ENCODE measurements at regions not wholly inside any gene's neighbourhood (a gene's known extent, or its start where the extent isn't known, plus 50 kb on each side); places are given as distances from the start of the nearest gene placed in this dataset.

DNA sequence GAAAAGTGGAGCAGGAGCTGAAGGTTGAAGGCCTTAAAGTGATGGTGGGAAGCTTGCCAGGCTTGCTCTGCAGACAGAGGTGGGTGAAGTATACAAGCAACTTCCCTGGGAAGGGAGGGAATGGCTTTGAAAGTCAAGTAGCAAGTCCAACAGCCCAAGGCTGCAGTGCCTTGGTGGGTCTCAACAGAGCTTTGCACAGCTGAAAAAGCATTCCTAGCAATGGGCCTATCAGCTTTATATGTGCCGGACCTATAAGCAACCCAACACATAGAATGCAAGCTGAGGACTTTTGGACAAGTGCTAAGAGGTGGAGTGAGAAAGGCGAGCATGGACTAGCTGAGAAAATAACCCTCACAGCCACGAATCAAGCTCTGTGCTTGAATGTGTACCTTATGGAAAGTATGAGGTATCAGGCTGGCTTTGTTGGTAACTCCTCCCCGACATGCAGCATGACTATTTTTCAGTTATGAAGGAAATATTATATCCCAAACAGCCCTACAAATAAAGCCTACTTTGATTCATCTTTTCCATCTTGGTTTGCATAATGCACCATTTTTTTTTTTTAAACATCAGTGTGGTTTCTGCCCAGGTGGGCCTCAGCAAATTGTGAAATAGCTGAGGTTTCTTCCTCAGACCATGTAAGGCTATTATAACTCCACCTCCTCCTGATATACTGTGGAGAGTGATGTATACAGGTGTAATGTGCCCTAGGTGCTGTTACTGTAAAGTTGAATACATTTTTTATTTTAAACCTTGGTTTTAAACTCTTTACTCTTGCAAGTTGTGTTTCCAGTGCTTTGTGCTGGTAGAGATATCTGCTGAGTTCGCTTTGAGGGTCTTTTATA is 241.4 kb upstream of the CXCR4 start:
- Histone ChIP-seq H3K9me3 (ENCODE audit: control insufficient read depth, low read length) (no peaks in the 10 kb centered on the region), H3K9ac (ENCODE audit: low read length) (no peak overlapping the region), H3K4me3 (ENCODE audit: low read length) (no peak overlapping the region), H3K4me1 (ENCODE audit: control insufficient read depth, insufficient read depth, low read length) (no peaks in the 10 kb centered on the region), H3K36me3 (ENCODE audit: control insufficient read depth, insufficient read depth, low read length) (no peaks in the 10 kb centered on the region), H3K27me3 (ENCODE audit: control insufficient read depth, insufficient read depth, low read length) (no peaks in the 10 kb centered on the region)

DNA sequence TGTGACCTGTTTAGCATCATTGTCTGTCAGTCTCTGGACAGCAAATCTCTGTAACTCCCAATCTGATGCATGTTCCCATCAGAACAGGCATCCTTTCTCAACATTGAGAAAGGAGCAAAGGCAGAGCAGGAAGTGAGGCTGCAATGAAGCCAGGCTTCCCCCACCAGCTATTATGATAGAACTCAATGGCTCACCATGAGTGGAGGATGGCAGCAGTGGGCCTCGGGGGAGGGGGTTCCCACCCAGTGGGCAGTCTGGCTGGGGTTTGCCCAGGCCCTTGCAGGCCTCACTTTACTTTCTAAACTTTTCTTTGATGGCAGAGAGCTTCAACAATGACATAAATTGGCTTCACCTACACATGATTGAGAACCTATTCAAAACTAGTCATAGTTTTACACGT is 240.6 kb upstream of the CXCR4 start:
- Histone ChIP-seq H3K36me3 (ENCODE audit: control insufficient read depth, insufficient read depth, low read length) (no peaks in the 10 kb centered on the region), H3K9ac (ENCODE audit: low read length) (no peak overlapping the region), H3K4me1 (ENCODE audit: control insufficient read depth, insufficient read depth, low read length) (no peaks in the 10 kb centered on the region), H3K27me3 (ENCODE audit: control insufficient read depth, insufficient read depth, low read length) (no peaks in the 10 kb centered on the region), H3K9me3 (ENCODE audit: control insufficient read depth, low read length) (no peaks in the 10 kb centered on the region), H3K4me3 (ENCODE audit: low read length) (no peak overlapping the region)

DNA sequence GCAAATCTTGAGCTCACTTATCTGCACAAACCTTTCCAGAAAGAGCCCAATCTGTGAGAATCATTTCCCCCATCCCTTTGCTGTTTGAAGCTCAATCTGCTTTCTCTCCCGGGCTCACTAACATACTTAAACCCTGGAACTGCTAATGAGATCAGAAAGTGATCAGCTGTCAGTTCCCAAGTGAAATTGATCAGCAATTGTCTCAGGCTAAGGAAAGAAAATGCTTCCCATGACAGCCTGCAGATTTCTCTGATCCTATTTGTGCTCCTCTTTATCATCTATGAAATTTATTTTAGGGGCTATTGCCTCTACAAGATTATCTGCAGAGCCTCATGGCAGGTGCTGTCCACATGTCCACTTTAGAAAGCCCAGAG is 239.0 kb upstream of the CXCR4 start:
- H3K9me3 ChIP-seq (ENCODE audit: control insufficient read depth, low read length): no peaks in the 10 kb centered on the region
- no peak overlapping the region for H3K4me3 ChIP-seq (ENCODE audit: low read length)
- no peaks in the 10 kb centered on the region for H3K4me1 ChIP-seq (ENCODE audit: control insufficient read depth, insufficient read depth, low read length)
- H3K36me3 ChIP-seq (ENCODE audit: control insufficient read depth, insufficient read depth, low read length): no peaks in the 10 kb centered on the region
- no peaks in the 10 kb centered on the region for H3K27me3 ChIP-seq (ENCODE audit: control insufficient read depth, insufficient read depth, low read length)
- no peak overlapping the region for H3K9ac ChIP-seq (ENCODE audit: low read length)

DNA sequence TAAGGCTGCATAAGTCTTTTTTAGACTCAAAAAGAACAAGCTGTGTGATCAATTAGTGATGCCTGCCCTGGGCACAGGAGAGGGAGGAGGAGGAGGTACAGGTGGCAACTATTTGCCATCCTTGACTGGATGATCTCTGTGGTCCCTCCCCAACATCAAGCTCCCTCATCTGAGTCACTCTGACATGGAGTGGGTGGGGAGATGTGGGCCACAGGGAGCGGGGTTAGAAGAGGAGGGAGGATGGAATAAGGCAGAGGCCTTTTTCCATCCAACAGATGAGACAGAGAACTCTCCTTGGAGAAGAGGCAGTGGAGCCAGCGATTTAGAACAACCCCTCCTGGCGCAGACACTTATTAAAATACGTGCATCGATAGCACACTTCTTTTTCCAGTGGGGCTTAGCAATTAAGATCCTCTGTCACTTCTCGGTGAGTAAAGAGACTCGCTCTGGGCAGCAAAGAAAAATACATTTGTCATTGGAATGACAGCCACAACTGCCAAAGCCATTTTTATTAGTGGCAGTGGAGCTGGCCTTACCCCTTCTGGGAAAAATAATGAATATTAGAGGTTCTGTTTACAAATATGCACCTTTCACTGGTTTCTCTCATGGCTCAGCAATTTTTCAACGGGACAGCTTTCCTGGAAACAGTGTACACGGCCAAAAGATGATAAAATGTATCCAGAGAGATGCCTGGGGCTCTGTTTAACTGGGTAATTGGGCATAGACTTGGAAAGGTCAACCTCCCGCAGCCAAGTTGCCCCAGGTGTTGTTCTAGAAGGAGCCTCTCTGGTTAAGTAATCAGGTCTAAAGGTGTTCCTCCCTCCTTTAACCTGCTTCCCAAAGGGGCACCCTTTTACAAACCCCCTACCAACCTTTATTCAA is 238.4 kb upstream of the CXCR4 start:
- Histone ChIP-seq H3K4me3 (ENCODE audit: low read length) (no peak overlapping the region), H3K36me3 (ENCODE audit: control insufficient read depth, insufficient read depth, low read length) (no peaks in the 10 kb centered on the region), H3K27me3 (ENCODE audit: control insufficient read depth, insufficient read depth, low read length) (no peaks in the 10 kb centered on the region), H3K9me3 (ENCODE audit: control insufficient read depth, low read length) (no peaks in the 10 kb centered on the region), H3K4me1 (ENCODE audit: control insufficient read depth, insufficient read depth, low read length) (no peaks in the 10 kb centered on the region), H3K9ac (ENCODE audit: low read length) (no peak overlapping the region)

DNA sequence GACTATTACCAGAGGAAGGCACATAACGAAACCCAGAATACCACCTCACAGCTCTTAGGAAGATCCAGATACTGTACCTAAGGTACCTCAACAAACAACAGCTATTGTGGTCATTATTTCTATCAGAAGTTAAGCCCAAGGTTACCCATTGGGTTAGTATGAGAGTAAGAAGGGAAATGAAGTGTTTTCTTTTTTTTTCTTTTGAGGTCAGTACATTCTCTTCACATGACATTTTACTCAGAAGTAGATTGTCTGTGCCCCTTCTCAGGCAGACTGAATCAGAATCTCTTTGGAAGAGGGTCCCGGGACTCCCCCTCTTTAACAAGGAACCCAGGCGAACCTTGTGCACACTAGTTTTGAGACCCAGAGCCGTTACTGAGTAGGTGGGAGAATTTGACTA is 233.7 kb upstream of the CXCR4 start:
- H3K36me3 ChIP-seq (ENCODE audit: control insufficient read depth, insufficient read depth, low read length): no peaks in the 10 kb centered on the region
- no peak overlapping the region for H3K4me3 ChIP-seq (ENCODE audit: low read length)
- no peaks in the 10 kb centered on the region for H3K4me1 ChIP-seq (ENCODE audit: control insufficient read depth, insufficient read depth, low read length)
- no peak overlapping the region for H3K9ac ChIP-seq (ENCODE audit: low read length)
- no peaks in the 10 kb centered on the region for H3K27me3 ChIP-seq (ENCODE audit: control insufficient read depth, insufficient read depth, low read length)
- no peaks in the 10 kb centered on the region for H3K9me3 ChIP-seq (ENCODE audit: control insufficient read depth, low read length)

DNA sequence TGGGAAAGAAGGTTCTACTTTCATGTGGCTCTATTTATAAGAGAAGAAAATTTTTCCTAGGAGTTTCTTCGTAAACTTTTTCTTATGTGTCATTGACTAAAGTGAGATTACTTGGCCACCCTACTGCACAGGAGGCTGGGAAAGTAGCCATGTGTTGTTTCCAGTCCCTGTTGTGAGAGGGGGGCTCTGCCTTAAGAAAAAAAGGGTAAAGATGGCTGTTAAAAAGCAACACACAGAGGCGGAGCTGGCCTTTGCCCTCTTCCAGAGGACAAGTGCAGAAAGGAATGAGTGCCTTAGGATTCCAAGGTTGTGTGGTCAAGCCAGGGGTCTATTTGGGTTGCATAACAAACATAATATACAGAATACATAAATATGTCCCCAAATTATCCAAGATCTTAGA is 230.0 kb upstream of the CXCR4 start:
- H3K9me3 ChIP-seq (ENCODE audit: control insufficient read depth, low read length): no peaks in the 10 kb centered on the region
- no peak overlapping the region for H3K9ac ChIP-seq (ENCODE audit: low read length)
- no peak overlapping the region for H3K4me3 ChIP-seq (ENCODE audit: low read length)
- H3K27me3 ChIP-seq (ENCODE audit: control insufficient read depth, insufficient read depth, low read length): no peaks in the 10 kb centered on the region
- no peaks in the 10 kb centered on the region for H3K4me1 ChIP-seq (ENCODE audit: control insufficient read depth, insufficient read depth, low read length)
- no peaks in the 10 kb centered on the region for H3K36me3 ChIP-seq (ENCODE audit: control insufficient read depth, insufficient read depth, low read length)

DNA sequence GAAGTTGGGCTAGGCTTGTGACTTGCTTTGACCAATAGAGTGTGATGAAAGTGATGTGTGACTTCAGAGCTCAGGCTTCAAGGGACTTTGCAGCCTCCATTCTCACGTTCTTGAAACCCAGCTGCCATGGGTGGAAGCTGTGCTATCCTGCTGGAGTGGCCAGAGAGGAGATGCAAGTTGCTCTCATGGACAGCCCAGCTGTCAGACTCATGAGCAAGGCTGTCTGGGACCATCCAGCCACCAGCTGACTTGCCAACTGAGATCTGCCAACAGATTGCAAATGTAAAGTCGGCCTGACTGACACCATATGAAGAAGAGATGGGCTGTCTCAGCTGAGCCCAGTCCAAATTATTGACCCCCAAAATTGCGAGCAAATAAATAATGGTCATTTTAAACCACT is 226.4 kb upstream of the CXCR4 start:
- no peaks in the 10 kb centered on the region for H3K4me1 ChIP-seq (ENCODE audit: control insufficient read depth, insufficient read depth, low read length)
- H3K27me3 ChIP-seq (ENCODE audit: control insufficient read depth, insufficient read depth, low read length): no peaks in the 10 kb centered on the region

DNA sequence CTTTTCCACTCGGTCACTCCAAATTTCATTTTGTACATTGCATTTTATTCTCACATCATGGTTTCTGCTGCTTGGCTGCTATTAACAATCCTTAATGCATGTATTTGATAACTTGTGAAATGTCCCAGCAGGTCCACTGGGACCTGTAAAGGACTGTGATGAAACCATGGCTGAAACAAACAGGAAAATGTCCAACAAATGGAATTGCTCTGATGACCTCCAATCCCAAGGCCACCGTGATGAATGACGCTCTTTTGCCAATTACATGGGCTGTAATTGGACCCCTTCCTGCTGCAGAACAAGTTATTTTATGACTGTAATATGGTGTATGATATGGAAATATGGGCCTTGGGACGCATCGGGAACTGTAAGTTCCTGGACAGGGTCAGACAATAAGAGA is 224.2 kb upstream of the CXCR4 start:
- no peak overlapping the region for H3K9ac ChIP-seq (ENCODE audit: low read length)
- no peak overlapping the region for H3K4me3 ChIP-seq (ENCODE audit: low read length)
- no peaks in the 10 kb centered on the region for H3K27me3 ChIP-seq (ENCODE audit: control insufficient read depth, insufficient read depth, low read length)
- no peaks in the 10 kb centered on the region for H3K9me3 ChIP-seq (ENCODE audit: control insufficient read depth, low read length)
- H3K36me3 ChIP-seq (ENCODE audit: control insufficient read depth, insufficient read depth, low read length): no peaks in the 10 kb centered on the region
- no peaks in the 10 kb centered on the region for H3K4me1 ChIP-seq (ENCODE audit: control insufficient read depth, insufficient read depth, low read length)

More for the DNA sequence above, 226.4 kb upstream of the CXCR4 start:
- no peaks in the 10 kb centered on the region for H3K36me3 ChIP-seq (ENCODE audit: control insufficient read depth, insufficient read depth, low read length)
- H3K9me3 ChIP-seq (ENCODE audit: control insufficient read depth, low read length): no peaks in the 10 kb centered on the region
- H3K4me3 ChIP-seq (ENCODE audit: low read length): no peak overlapping the region
- no peak overlapping the region for H3K9ac ChIP-seq (ENCODE audit: low read length)

DNA sequence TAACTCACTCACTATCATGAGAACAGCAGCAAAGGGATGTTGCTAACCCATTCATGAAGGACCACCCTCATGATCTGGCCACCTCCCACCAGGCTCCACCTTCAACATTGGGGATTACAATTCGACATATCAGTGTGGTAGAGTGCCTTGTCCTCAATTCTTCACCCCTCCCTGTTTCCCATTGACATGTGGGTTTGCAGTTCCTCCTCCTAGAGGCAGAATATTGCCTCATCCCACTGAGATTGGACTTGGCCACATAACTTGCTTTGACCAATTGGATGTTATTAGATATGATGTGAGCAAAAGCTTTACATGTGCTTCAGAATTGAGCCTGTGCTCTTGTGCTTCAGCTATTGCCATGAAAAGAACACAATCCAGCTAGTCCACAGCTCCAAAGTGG is 217.0 kb upstream of the CXCR4 start:
- H3K4me1 ChIP-seq (ENCODE audit: control insufficient read depth, insufficient read depth, low read length): no peaks in the 10 kb centered on the region
- no peaks in the 10 kb centered on the region for H3K27me3 ChIP-seq (ENCODE audit: control insufficient read depth, insufficient read depth, low read length)
- H3K36me3 ChIP-seq (ENCODE audit: control insufficient read depth, insufficient read depth, low read length): no peaks in the 10 kb centered on the region
- no peak overlapping the region for H3K9ac ChIP-seq (ENCODE audit: low read length)
- H3K4me3 ChIP-seq (ENCODE audit: low read length): no peak overlapping the region
- H3K9me3 ChIP-seq (ENCODE audit: control insufficient read depth, low read length): no peaks in the 10 kb centered on the region

DNA sequence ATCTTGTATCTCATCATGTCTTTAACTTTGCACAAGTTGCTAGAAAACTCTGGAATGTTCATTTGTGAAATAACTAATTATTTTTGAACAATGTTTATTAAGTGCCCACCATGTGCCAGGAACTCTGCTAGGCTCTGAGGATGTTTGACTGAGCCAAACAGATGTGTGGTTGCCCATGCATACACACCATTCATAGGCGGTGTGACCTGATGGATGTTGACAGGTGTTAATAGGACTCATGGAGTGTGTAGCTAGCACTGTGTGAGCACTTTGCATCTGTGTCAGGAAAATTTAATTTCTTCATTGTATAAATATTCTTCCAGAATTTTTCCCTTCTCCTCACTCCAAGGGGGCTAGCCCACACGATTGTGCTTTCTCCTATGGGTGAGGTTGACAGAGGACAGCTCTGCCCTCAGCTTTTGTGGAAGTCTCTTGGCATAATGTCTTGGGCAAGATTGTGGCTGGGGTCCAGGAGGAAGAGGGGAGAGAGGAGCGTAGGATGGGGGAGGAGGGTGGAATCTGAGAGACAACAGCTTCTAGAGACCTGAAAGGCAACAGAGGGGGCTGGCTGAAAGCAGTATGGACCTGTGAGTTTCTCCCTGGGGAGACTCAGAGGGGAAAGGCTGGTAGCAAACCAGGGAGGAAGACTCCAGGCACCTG is 214.6 kb upstream of the CXCR4 start:
- no peaks in the 10 kb centered on the region for H3K36me3 ChIP-seq (ENCODE audit: control insufficient read depth, insufficient read depth, low read length)
- H3K9ac ChIP-seq (ENCODE audit: low read length): no peak overlapping the region
- no peak overlapping the region for H3K4me3 ChIP-seq (ENCODE audit: low read length)
- no peaks in the 10 kb centered on the region for H3K27me3 ChIP-seq (ENCODE audit: control insufficient read depth, insufficient read depth, low read length)
- no peaks in the 10 kb centered on the region for H3K9me3 ChIP-seq (ENCODE audit: control insufficient read depth, low read length)
- H3K4me1 ChIP-seq (ENCODE audit: control insufficient read depth, insufficient read depth, low read length): peaks cover 2% of the 10 kb centered on the region

DNA sequence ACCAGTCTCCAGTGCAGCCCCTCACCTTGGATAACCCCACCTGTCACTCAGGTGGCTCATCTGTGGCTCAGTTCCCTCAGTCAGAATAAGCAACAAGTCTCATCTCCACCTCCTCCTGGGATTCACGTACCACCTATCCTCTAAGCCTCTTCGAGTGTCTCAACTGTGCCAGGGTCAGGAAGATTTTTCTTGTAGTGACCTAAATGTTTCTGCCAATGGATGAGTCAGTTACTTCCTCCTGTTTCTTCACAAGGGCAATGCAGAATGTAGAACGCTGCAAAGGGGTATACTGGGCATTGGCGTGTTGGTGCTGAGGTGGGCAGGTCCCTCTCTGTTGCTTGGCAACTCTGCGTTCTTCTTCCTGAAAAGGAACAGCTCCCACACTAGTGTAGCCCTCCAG is 213.3 kb upstream of the CXCR4 start:
- peaks cover 4% of the 10 kb centered on the region for H3K4me1 ChIP-seq (ENCODE audit: control insufficient read depth, insufficient read depth, low read length)
- H3K9me3 ChIP-seq (ENCODE audit: control insufficient read depth, low read length): no peaks in the 10 kb centered on the region
- no peaks in the 10 kb centered on the region for H3K36me3 ChIP-seq (ENCODE audit: control insufficient read depth, insufficient read depth, low read length)
- H3K4me3 ChIP-seq (ENCODE audit: low read length): no peak overlapping the region
- no peaks in the 10 kb centered on the region for H3K27me3 ChIP-seq (ENCODE audit: control insufficient read depth, insufficient read depth, low read length)
- H3K9ac ChIP-seq (ENCODE audit: low read length): no peak overlapping the region

DNA sequence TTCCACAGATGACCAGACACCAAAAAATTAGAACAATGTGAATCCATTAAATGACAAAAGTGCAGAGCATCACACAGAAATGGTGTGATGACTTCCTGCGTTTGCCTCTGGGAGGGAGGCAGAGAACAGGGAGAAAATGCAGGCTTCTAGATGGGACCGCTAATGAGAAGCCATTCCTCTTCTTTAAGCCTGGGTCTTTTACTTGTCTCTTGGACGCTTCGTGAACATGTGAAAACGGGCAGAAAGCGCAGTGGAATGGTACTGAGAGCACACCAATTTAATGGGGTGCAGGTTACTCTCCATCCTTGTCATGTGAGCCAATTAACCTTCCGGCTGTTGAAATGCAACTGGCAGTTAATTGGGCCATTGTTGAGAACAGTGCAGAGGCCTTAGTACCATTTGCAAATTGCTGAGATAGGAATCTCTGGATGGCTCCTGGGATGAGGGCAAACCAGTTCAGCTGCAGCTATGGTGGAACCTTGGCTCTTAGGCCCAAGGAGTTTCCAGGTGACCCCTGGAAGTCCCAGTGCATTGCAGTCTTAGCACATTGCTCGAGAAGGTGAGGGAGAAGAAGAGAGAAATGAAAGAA is 210.4 kb upstream of the CXCR4 start:
- H3K4me1 ChIP-seq (ENCODE audit: control insufficient read depth, insufficient read depth, low read length): peaks cover 4% of the 10 kb centered on the region
- H3K9ac ChIP-seq (ENCODE audit: low read length): no peak overlapping the region
- H3K4me3 ChIP-seq (ENCODE audit: low read length): no peak overlapping the region
- no peaks in the 10 kb centered on the region for H3K27me3 ChIP-seq (ENCODE audit: control insufficient read depth, insufficient read depth, low read length)
- no peaks in the 10 kb centered on the region for H3K9me3 ChIP-seq (ENCODE audit: control insufficient read depth, low read length)
- no peaks in the 10 kb centered on the region for H3K36me3 ChIP-seq (ENCODE audit: control insufficient read depth, insufficient read depth, low read length)
